Fibroblast of lung (primary cell): ENCODE measurements at regions not wholly inside any gene's neighbourhood (a gene's known extent, or its start where the extent isn't known, plus 50 kb on each side); places are given as distances from the start of the nearest gene placed in this dataset.

Experiments
- DNase-seq, 2 donors: peaks; one replicate each; pipeline versions ENCODE4 v3.0.0 to v3.0.0-alpha.2; 2010; ENCODE audit warnings: low read depth in 2 of 2
- H2AFZ ChIP-seq: 2 replicates; pipeline ENCODE4 v1.5.1; 2012; ENCODE audit warnings: low read length, control low read depth, inconsistent platforms
- H3K27ac ChIP-seq: 2 replicates; pipeline ENCODE4 v1.5.1; 2011; ENCODE audit warnings: low read length, control low read depth; ENCODE audit not compliant: insufficient read depth
- H3K27me3 ChIP-seq: 2 replicates; pipeline ENCODE4 v1.5.1; 2011; ENCODE audit warnings: mild to moderate bottlenecking, low read length; ENCODE audit not compliant: control insufficient read depth, insufficient read depth
- H3K36me3 ChIP-seq: 2 replicates; pipeline ENCODE4 v1.5.1; 2011; ENCODE audit warnings: low read length; ENCODE audit not compliant: control insufficient read depth, insufficient read depth
- H3K4me1 ChIP-seq: 2 replicates; pipeline ENCODE4 v1.5.1; 2011; ENCODE audit warnings: low read length; ENCODE audit not compliant: control insufficient read depth, insufficient read depth; ENCODE audit errors: extremely low read depth
- H3K4me2 ChIP-seq: 2 replicates; pipeline ENCODE4 v1.5.1; 2011; ENCODE audit warnings: low read length, control low read depth; ENCODE audit not compliant: insufficient read depth; ENCODE audit errors: extremely low read depth
- H3K4me3 ChIP-seq, 4 experiments: fragments of 200-600 bp in 1 of 4; sonication (generic) in 1 of 4; replicated peaks in 1 of 4; 2 replicates each; pipeline ENCODE4 v1.5.1; 2011 to 2016; ENCODE audit warnings: low read length in 4 of 4, low read depth in 3 of 4, mild to moderate bottlenecking in 3 of 4, control low read depth in 2 of 4, inconsistent platforms in 1 of 4, mixed read lengths in 1 of 4; ENCODE audit not compliant: insufficient read depth in 1 of 4; ENCODE audit errors: control extremely low read depth in 1 of 4
- H3K79me2 ChIP-seq: 2 replicates; pipeline ENCODE4 v1.5.1; 2012; ENCODE audit warnings: mild to moderate bottlenecking, low read length, inconsistent platforms; ENCODE audit not compliant: control insufficient read depth, insufficient read depth
- H3K9ac ChIP-seq: 2 replicates; pipeline ENCODE4 v1.5.1; 2011; ENCODE audit warnings: mild to moderate bottlenecking, low read length, control low read depth; ENCODE audit not compliant: insufficient read depth
- H3K9me3 ChIP-seq: 2 replicates; pipeline ENCODE4 v1.5.1; 2012; ENCODE audit warnings: low read depth, low read length; ENCODE audit not compliant: control insufficient read depth, insufficient read depth
- H4K20me1 ChIP-seq: 2 replicates; pipeline ENCODE4 v1.5.1; 2011; ENCODE audit warnings: low read length; ENCODE audit not compliant: control insufficient read depth, insufficient read depth; ENCODE audit errors: extremely low read depth
- EZH2 ChIP-seq: IDR thresholded peaks from 2 replicates; pipeline ENCODE4 v1.5.1; 2012; ENCODE audit warnings: low read length, control low read depth, mild to moderate bottlenecking; ENCODE audit errors: missing control alignments
- TF ChIP-seq, protein P1 (sequence below), 2 donors: IDR thresholded peaks in 1 of 2; conservative IDR thresholded peaks in 1 of 2; 1 replicate in 1 of 2; 2 replicates in 1 of 2; pipeline ENCODE4 v1.5.1; 2011 to 2012; ENCODE audit warnings: low read length in 2 of 2, control low read depth in 1 of 2, inconsistent platforms in 1 of 2, low read depth in 1 of 2, mild to moderate bottlenecking in 1 of 2

DNA sequence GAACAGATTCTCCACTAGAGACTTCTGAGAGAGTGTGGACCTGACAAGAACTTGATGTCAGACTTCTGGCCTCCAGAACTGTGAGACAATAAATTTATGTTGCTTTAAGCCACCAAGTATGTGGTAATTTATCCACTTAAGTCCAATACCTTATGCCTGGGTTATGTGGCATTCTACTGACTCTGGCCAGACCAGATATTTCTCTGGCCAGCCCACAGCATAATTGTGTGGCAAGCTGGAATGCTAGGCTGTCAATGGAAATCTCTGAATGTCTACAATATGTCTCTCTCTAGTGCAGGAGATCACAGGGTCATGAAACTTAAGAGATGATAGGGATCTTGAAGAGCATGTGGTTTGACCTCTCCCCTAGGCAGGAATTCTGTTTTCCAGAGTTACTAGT, 251.0 kb downstream of the ZNF674 start:
- Histone ChIP-seq H4K20me1 (no peaks in the 10 kb centered on the region), H3K4me2 (no peak overlapping the region), H3K4me3 (no peak overlapping the region), H3K9me3 (no peaks in the 10 kb centered on the region), H3K27ac (no peak overlapping the region), H3K36me3 (no peaks in the 10 kb centered on the region), H3K27me3 (no peaks in the 10 kb centered on the region), H3K79me2 (no peaks in the 10 kb centered on the region), H3K4me1 (no peaks in the 10 kb centered on the region), H2AFZ (no peak overlapping the region), H3K9ac (no peak overlapping the region)
- peak in 1 of 2 donors; percentile 82 for DNase-seq
- TF ChIP-seq, protein P1, sequence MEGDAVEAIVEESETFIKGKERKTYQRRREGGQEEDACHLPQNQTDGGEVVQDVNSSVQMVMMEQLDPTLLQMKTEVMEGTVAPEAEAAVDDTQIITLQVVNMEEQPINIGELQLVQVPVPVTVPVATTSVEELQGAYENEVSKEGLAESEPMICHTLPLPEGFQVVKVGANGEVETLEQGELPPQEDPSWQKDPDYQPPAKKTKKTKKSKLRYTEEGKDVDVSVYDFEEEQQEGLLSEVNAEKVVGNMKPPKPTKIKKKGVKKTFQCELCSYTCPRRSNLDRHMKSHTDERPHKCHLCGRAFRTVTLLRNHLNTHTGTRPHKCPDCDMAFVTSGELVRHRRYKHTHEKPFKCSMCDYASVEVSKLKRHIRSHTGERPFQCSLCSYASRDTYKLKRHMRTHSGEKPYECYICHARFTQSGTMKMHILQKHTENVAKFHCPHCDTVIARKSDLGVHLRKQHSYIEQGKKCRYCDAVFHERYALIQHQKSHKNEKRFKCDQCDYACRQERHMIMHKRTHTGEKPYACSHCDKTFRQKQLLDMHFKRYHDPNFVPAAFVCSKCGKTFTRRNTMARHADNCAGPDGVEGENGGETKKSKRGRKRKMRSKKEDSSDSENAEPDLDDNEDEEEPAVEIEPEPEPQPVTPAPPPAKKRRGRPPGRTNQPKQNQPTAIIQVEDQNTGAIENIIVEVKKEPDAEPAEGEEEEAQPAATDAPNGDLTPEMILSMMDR (conservative IDR thresholded peaks at IDR 0.05 in 1 of 2, IDR thresholded peaks at IDR 0.05 in 1 of 2; ENCODE audit: low read depth in 1 of 2, low read length in 2 of 2) = no peak
- TF ChIP-seq EZH2 = no peak

DNA sequence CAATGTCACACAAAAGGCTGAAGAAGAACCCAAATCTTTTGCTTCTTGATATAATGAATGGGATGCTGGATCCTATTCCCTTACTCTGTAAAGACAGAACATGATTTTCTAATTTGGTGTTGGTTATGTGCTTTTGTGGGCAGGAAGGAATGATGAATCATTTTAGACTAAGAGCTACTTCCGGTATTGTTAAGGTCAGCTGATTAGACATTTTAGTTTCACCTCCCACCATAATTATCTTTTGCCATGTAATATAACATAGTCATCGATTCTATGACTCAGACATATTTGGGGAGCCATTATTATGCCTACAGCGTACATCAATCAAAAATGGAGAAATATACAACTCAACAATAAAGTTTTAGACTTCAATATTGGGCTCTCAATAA, 265.3 kb downstream of the ZNF674 start:
- Histone ChIP-seq H3K4me1 (peaks cover 2% of the 10 kb centered on the region), H3K27ac (no peak overlapping the region), H3K9ac (no peak overlapping the region), H3K79me2 (no peaks in the 10 kb centered on the region), H3K27me3 (no peaks in the 10 kb centered on the region), H3K4me3 (no peak overlapping the region), H3K9me3 (no peaks in the 10 kb centered on the region), H3K36me3 (no peaks in the 10 kb centered on the region), H3K4me2 (no peak overlapping the region), H2AFZ (no peak overlapping the region), H4K20me1 (no peaks in the 10 kb centered on the region)
- DNase-seq = peak; percentile 38 to 63
- no peak for TF ChIP-seq EZH2
- TF ChIP-seq, protein P1 (conservative IDR thresholded peaks at IDR 0.05 in 1 of 2, IDR thresholded peaks at IDR 0.05 in 1 of 2; ENCODE audit: low read depth in 1 of 2, low read length in 2 of 2) = no peak

DNA sequence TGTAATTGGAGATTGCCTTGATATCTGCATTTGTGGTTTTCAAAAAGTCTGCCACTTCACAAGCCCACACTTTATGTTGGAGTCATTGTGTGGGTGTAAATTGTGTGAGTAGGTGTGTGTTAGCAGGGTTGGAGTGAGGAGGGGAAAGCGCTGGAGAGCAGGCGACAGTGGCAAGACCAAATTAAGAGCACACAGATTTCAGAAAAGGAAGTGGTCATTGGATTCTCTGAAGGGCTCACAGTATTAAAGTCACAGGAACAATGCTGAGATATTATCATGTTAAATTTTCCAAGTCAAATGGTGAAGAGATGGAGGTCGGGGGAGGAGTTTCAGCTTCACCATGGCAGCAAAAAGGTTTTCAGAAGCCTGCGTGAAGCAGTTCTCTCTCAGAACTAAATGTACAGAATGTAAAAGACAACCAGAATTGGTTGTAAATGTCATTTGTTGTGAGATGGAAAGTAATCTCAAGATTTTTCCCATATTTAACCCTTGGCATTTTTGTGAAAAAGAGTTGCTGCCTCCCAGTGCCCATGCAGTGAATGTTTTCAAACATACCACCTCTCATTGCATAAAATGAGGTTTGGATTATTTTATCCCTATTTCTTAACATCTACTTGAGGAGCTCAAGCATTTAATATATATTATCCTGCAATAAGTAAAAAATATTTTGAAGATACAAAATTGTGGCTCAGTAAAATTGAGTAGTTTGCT, 265.9 kb downstream of the ZNF674 start:
- peak overlapping the region; percentile 20 for H3K27ac ChIP-seq
- DNase-seq = peak; percentile 4 to 21
- no peaks in the 10 kb centered on the region for H3K36me3 ChIP-seq
- no peak overlapping the region for H3K4me2 ChIP-seq
- peak overlapping the region; percentile 12 for H2AFZ ChIP-seq
- peaks cover 2% of the 10 kb centered on the region for H3K4me1 ChIP-seq
- TF ChIP-seq EZH2 = no peak
- TF ChIP-seq, protein P1 (conservative IDR thresholded peaks at IDR 0.05 in 1 of 2, IDR thresholded peaks at IDR 0.05 in 1 of 2; ENCODE audit: low read depth in 1 of 2, low read length in 2 of 2) = no peak
- no peaks in the 10 kb centered on the region for H3K79me2 ChIP-seq
- no peak overlapping the region for H3K9ac ChIP-seq
- no peak overlapping the region for H3K4me3 ChIP-seq
- no peaks in the 10 kb centered on the region for H4K20me1 ChIP-seq
- no peaks in the 10 kb centered on the region for H3K9me3 ChIP-seq
- no peaks in the 10 kb centered on the region for H3K27me3 ChIP-seq
